ENCODE measurements at regions not wholly inside any gene's neighbourhood (a gene's known extent, or its start where the extent isn't known, plus 50 kb on each side); places are given as distances from the start of the nearest gene placed in this dataset.

- no peak for TF ChIP-seq POLR2A (IDR thresholded peaks at IDR 0.05; ENCODE audit: low read length)
- no peak for TF ChIP-seq GATA1 (IDR thresholded peaks at IDR 0.05; ENCODE audit: low read depth, low read length)
These were observed 297.2 kb downstream of the MED10 start for GRCh38 chr5:6080930-6081726.

Measured in erythroblast (primary cell).